PC-9 (cell line): ENCODE measurements at regions not wholly inside any gene's neighbourhood (a gene's known extent, or its start where the extent isn't known, plus 50 kb on each side); places are given as distances from the start of the nearest gene placed in this dataset.

ENCODE experiments used
- EZH2 ChIP-seq: fragments of 200-600 bp; sonication (generic); IDR thresholded peaks from 2 replicates; pipeline ENCODE4 v1.8.0; 2017; ENCODE audit warnings: antibody characterized with exemption, low read depth
- TF ChIP-seq, protein P1 (sequence below): fragments of 200-600 bp; sonication (generic); conservative IDR thresholded peaks from 2 replicates; pipeline ENCODE4 v1.6.1; 2017; ENCODE audit warnings: mixed run types, antibody characterized with exemption, mild to moderate bottlenecking, moderate library complexity

GRCh38 chr18:78273876-78274275 is 705.7 kb upstream of the SALL3 start:
- TF ChIP-seq, protein P1, sequence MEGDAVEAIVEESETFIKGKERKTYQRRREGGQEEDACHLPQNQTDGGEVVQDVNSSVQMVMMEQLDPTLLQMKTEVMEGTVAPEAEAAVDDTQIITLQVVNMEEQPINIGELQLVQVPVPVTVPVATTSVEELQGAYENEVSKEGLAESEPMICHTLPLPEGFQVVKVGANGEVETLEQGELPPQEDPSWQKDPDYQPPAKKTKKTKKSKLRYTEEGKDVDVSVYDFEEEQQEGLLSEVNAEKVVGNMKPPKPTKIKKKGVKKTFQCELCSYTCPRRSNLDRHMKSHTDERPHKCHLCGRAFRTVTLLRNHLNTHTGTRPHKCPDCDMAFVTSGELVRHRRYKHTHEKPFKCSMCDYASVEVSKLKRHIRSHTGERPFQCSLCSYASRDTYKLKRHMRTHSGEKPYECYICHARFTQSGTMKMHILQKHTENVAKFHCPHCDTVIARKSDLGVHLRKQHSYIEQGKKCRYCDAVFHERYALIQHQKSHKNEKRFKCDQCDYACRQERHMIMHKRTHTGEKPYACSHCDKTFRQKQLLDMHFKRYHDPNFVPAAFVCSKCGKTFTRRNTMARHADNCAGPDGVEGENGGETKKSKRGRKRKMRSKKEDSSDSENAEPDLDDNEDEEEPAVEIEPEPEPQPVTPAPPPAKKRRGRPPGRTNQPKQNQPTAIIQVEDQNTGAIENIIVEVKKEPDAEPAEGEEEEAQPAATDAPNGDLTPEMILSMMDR = no peak
- no peak for TF ChIP-seq EZH2
